Esophagus squamous epithelium (tissue), 5 donors: ENCODE measurements at regions not wholly inside any gene's neighbourhood (a gene's known extent, or its start where the extent isn't known, plus 50 kb on each side); places are given as distances from the start of the nearest gene placed in this dataset.

Experiments used
- DNase-seq: peaks from one replicate; lab custom pipeline; 2025; lab: John Stamatoyannopoulos, UW
- H3K27ac ChIP-seq, 4 donors: fragments of 200-600 bp; sonication (generic); one replicate each; pipeline ENCODE4 v1.5.1; 2016 to 2019; ENCODE audit warnings: mild to moderate bottlenecking in 1 of 4
- H3K27me3 ChIP-seq, 4 donors: fragments of 200-600 bp; sonication (generic); 1 replicate in 3 of 4; 2 replicates in 1 of 4; pipeline versions ENCODE4 v1.5.1 to v1.6.0; 2017 to 2021; ENCODE audit warnings: antibody characterized with exemption in 1 of 4
- H3K36me3 ChIP-seq, 3 donors: fragments of 200-600 bp; sonication (generic); one replicate each; pipeline ENCODE4 v1.5.1; 2016 to 2019
- H3K4me1 ChIP-seq, 3 donors: fragments of 200-600 bp; sonication (generic); one replicate each; pipeline ENCODE4 v1.5.1; 2017 to 2019
- H3K4me3 ChIP-seq, 4 donors: fragments of 200-600 bp; sonication (generic); 1 replicate in 3 of 4; 2 replicates in 1 of 4; pipeline ENCODE4 v1.5.1; 2016 to 2019; ENCODE audit warnings: mild to moderate bottlenecking in 2 of 4, moderate library complexity in 1 of 4
- H3K9me3 ChIP-seq, 3 donors: fragments of 200-600 bp; sonication (generic); one replicate each; pipeline ENCODE4 v1.5.1; 2016 to 2019
- CTCF ChIP-seq, 6 experiments: fragments of 450-650 bp in 4 of 6; fragments of 200-600 bp in 2 of 6; sonication (generic) in 2 of 6; IDR thresholded peaks; one replicate each; pipeline ENCODE4 v1.5.1; 2016 to 2019; ENCODE audit warnings: antibody characterized with exemption in 6 of 6, mild to moderate bottlenecking in 4 of 6, moderate library complexity in 4 of 6
- POLR2A ChIP-seq, 4 donors: fragments of 450-650 bp; IDR thresholded peaks; one replicate each; pipeline ENCODE4 v1.6.1; 2017; ENCODE audit warnings: antibody characterized with exemption in 4 of 4, mild to moderate bottlenecking in 4 of 4, moderate library complexity in 3 of 4
- WGBS, 2 donors: methylation state at CpG; one replicate each; pipeline ENCODE4 v1.1.5; 2018; 5-methylcytosine and 5-hydroxymethylcytosine counted together
- intact Hi-C: fragments of 100-400 bp; cut with DNase I; formaldehyde crosslinking; loops from one replicate; pipeline ENCODE4 v1.15.0; 2022
- donor health status: DM: yes; HTN: yes; CAD: no.

GRCh38 chr16:14007450-14007849 is 63.7 kb upstream of the MRTFB start:
- H3K36me3 ChIP-seq: no peaks in the 10 kb centered on the region
- 18 to 29% methylated on average over 4 of the region's 4 CpGs for WGBS, 2 donors
- no peaks in the 10 kb centered on the region for H3K27me3 ChIP-seq
- DNase-seq: no peak
- H3K4me3 ChIP-seq: no peak overlapping the region
- no peak overlapping the region for H3K27ac ChIP-seq
- peaks cover 20 to 47% (median 28%) of the 10 kb centered on the region in 3 donors for H3K4me1 ChIP-seq
- no peaks in the 10 kb centered on the region for H3K9me3 ChIP-seq
- TF ChIP-seq CTCF (IDR thresholded peaks at IDR 0.05): peak in 1 of 6 experiments; percentile 14
- TF ChIP-seq POLR2A (IDR thresholded peaks at IDR 0.05): no peak
- intact Hi-C loops: no loop called here

GRCh38 chr16:14011001-14011400 is 60.1 kb upstream of the MRTFB start:
- no peak for DNase-seq
- Histone ChIP-seq H3K27ac (no peak overlapping the region), H3K27me3 (no peaks in the 10 kb centered on the region), H3K4me1 (peaks cover 0 to 49% (median 22%) of the 10 kb centered on the region in 3 donors), H3K4me3 (no peak overlapping the region), H3K36me3 (no peaks in the 10 kb centered on the region), H3K9me3 (no peaks in the 10 kb centered on the region)
- 89 to 94% methylated on average over 2 of the region's 2 CpGs for WGBS, 2 donors
- intact Hi-C loops: no loop called here
- no peak for TF ChIP-seq CTCF (IDR thresholded peaks at IDR 0.05)
- no peak for TF ChIP-seq POLR2A (IDR thresholded peaks at IDR 0.05)

GRCh38 chr16:14011846-14012245 is 59.3 kb upstream of the MRTFB start:
- Histone ChIP-seq H3K4me3 (no peak overlapping the region), H3K9me3 (no peaks in the 10 kb centered on the region), H3K27me3 (no peaks in the 10 kb centered on the region), H3K4me1 (peaks cover 4 to 57% (median 27%) of the 10 kb centered on the region in 3 donors), H3K36me3 (no peaks in the 10 kb centered on the region), H3K27ac (no peak overlapping the region)
- 57 to 68% methylated on average over 6 of the region's 6 CpGs for WGBS, 2 donors
- intact Hi-C loops: no loop called here
- TF ChIP-seq CTCF (IDR thresholded peaks at IDR 0.05) (no peak), POLR2A (IDR thresholded peaks at IDR 0.05) (no peak)
- DNase-seq: no peak

DNA sequence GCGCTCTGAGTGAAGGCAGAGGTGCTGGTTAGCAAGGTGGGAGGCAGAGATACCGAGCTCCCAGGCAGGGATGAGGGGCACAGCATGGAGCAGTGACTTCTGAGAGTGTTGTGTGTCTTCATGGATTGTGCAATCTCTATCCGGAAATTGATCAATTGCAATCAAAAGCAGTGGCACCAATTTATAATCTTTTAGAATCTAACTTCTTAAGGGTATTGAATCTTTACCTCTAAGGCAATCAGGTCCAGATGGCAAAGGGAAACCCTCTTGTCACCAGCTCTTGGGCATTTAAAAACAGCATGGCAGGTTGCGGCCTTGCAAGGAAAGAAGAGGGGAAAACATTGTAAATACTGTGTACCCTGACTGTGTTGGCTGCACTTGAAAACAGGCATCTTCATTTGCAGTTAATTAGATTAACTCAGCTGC is 58.0 kb upstream of the MRTFB start:
- Histone ChIP-seq H3K4me3 (peak overlapping the region in 1 of 4 donors; percentile 21), H3K4me1 (peaks cover 4 to 52% (median 27%) of the 10 kb centered on the region in 3 donors), H3K9me3 (no peaks in the 10 kb centered on the region), H3K27me3 (no peaks in the 10 kb centered on the region), H3K36me3 (no peaks in the 10 kb centered on the region), H3K27ac (peak overlapping the region in 3 of 4 donors; percentile 68 to 81 (median 73))
- WGBS, 2 donors: 84 to 87% methylated on average over 2 to 3 of the region's 4 CpGs
- DNase-seq: no peak
- intact Hi-C loops: no loop called here
- TF ChIP-seq POLR2A (IDR thresholded peaks at IDR 0.05) (no peak), CTCF (IDR thresholded peaks at IDR 0.05) (no peak)

- H3K36me3 ChIP-seq: no peaks in the 10 kb centered on the region
- peak overlapping the region; percentile 55 to 81 (median 70) for H3K27ac ChIP-seq
- H3K4me3 ChIP-seq: peak overlapping the region in 1 of 4 donors; percentile 21
- no peak for TF ChIP-seq POLR2A (IDR thresholded peaks at IDR 0.05)
- peaks cover 4 to 52% (median 27%) of the 10 kb centered on the region in 3 donors for H3K4me1 ChIP-seq
- H3K27me3 ChIP-seq: no peaks in the 10 kb centered on the region
- DNase-seq: no peak
- no peaks in the 10 kb centered on the region for H3K9me3 ChIP-seq
- 30 to 39% methylated on average over 13 of the region's 13 CpGs for WGBS, 2 donors
- intact Hi-C loops: no loop called here
These were observed 57.4 kb upstream of the MRTFB start for GRCh38 chr16:14013571-14014283.
